22Rv1 (cell line): ENCODE measurements at regions not wholly inside any gene's neighbourhood (a gene's known extent, or its start where the extent isn't known, plus 50 kb on each side); places are given as distances from the start of the nearest gene placed in this dataset.

Experiments
- H3K27ac ChIP-seq: fragments of 450-650 bp; 2 replicates; pipeline ENCODE4 v1.5.1; 2017
- ZFX ChIP-seq: fragments of 450-650 bp; IDR thresholded peaks from 2 replicates; pipeline ENCODE4 v1.6.1; 2017; ENCODE audit warnings: antibody characterized with exemption, borderline replicate concordance
- TF ChIP-seq, protein P1 (sequence below): fragments of 450-650 bp; IDR thresholded peaks from 2 replicates; pipeline ENCODE4 v1.5.1; 2017; ENCODE audit warnings: mild to moderate bottlenecking

DNA sequence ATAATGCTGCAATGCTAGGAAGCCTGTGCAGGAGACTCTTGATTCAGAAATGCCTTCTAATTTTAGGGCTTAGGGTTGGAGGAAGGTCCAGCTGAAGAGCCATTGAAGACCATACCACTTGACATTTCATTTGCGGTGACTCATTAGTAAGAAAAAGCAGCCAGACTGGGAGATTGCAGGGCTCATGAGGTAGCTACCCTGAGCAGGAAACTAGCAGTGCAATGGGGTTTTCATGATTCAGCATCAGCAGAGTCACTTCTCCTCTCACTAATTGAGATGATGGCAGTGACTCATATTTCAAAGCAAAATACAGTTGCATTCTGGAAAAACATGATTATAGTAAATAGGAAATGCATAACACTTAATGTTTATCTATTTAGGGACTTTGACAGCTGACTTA lies 434.1 kb downstream of the DNAJB9 start:
- no peak for TF ChIP-seq ZFX
- TF ChIP-seq, protein P1, sequence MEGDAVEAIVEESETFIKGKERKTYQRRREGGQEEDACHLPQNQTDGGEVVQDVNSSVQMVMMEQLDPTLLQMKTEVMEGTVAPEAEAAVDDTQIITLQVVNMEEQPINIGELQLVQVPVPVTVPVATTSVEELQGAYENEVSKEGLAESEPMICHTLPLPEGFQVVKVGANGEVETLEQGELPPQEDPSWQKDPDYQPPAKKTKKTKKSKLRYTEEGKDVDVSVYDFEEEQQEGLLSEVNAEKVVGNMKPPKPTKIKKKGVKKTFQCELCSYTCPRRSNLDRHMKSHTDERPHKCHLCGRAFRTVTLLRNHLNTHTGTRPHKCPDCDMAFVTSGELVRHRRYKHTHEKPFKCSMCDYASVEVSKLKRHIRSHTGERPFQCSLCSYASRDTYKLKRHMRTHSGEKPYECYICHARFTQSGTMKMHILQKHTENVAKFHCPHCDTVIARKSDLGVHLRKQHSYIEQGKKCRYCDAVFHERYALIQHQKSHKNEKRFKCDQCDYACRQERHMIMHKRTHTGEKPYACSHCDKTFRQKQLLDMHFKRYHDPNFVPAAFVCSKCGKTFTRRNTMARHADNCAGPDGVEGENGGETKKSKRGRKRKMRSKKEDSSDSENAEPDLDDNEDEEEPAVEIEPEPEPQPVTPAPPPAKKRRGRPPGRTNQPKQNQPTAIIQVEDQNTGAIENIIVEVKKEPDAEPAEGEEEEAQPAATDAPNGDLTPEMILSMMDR: no peak
- H3K27ac ChIP-seq: no peak overlapping the region

DNA sequence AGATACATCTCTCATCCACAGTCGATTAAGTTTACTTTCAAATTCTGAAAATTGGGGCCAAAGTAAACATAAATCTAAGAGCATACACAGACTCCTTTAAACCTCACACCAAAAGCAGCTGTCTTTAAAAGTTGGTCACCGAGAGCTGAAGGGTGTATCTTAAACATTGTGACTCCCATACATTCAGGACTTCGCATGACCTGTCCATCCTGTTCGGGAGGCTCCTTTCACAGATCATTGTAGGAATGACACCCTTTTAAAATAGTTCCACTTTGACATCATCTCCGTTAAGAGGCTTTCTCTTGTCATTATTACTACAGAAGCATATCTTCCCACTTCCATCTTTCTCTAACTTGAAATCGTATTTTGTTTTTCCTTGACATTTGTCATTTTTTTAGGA lies 440.0 kb downstream of the DNAJB9 start:
- H3K27ac ChIP-seq: no peak overlapping the region
- TF ChIP-seq, protein P1: no peak
- TF ChIP-seq ZFX: no peak

DNA sequence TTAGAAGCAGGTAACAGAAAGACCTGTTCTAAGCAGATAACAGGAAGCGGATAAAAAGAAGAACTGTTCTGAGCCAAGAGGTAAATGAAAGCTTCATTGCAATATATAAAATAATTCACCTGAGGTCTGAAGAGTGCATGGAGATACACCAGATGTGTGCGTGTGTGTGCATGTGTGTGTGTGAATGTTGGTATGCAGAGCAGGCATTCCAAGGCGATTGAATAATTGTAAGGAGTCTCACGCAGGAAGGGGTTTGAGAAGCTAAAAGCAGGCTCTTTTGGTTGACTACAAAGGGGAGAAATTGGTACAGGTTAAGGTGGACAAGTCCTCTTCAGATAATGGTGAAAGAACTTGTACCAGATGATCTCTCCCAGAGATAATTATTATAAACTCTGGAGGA lies 450.6 kb downstream of the DNAJB9 start:
- H3K27ac ChIP-seq: no peak overlapping the region
- no peak for TF ChIP-seq ZFX
- TF ChIP-seq, protein P1: no peak

DNA sequence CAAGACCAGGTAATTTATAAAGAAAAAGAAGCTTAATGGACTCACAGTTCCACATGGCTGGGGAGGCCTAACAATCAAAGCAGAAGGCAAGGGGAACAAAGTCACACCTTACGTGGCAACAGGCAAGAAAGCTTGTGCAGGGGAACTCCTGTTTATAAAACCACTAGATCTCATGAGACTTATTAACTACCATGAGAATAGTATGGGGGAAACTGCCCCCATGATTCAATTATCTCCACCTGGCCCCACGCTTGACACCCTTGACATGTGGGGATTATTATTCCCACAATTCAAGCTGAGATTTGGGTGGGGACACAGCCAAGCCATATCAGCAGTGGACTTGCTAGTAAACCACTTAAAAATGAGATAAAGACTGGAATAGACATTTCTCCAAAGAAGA lies 451.7 kb downstream of the DNAJB9 start:
- TF ChIP-seq ZFX: no peak
- TF ChIP-seq, protein P1: no peak
- no peak overlapping the region for H3K27ac ChIP-seq

DNA sequence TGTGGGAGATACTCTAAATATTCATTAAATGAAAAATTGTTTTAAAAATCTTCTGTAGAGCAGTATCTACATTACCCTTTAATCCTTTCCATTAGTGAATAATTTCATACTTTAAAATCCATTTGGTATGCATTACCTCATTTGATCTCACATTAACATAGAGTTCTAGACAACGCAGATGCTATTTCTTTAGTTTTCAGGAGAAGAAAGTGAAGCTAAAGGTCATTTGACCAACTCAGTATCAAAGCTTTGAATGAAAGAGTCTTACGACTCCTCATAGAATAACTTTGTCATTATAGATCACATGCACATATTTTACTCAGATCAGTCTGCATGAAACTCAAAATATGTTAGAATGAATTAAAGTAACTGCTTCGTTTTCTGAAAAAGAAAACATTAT lies 460.2 kb downstream of the DNAJB9 start:
- TF ChIP-seq, protein P1: no peak
- TF ChIP-seq ZFX: no peak
- no peak overlapping the region for H3K27ac ChIP-seq

- TF ChIP-seq, protein P1: no peak
- TF ChIP-seq ZFX: no peak
- H3K27ac ChIP-seq: no peak overlapping the region
Observed at GRCh38 chr7:109044691-109045090, 475.0 kb downstream of the DNAJB9 start.

- no peak overlapping the region for H3K27ac ChIP-seq
Observed at GRCh38 chr7:109049366-109049765, 479.7 kb downstream of the DNAJB9 start.

More at GRCh38 chr7:109049366-109049765, 479.7 kb downstream of the DNAJB9 start:
- TF ChIP-seq, protein P1: no peak
- TF ChIP-seq ZFX: no peak
